HepG2 (cell line): ENCODE measurements at regions not wholly inside any gene's neighbourhood (a gene's known extent, or its start where the extent isn't known, plus 50 kb on each side); places are given as distances from the start of the nearest gene placed in this dataset.

Experiments
- CEBPB ChIP-seq: IDR thresholded peaks from 2 replicates; pipeline ENCODE4 v1.6.1; 2011; ENCODE audit warnings: low read depth, low read length, improper control_type of control experiment, borderline replicate concordance
- HCFC1 ChIP-seq: fragments of 150-350 bp; IDR thresholded peaks from 2 replicates; pipeline ENCODE4 v1.6.1; 2014; ENCODE audit warnings: low read depth, low read length
- MAF1 ChIP-seq: sonication (generic); formaldehyde crosslinking; IDR thresholded peaks from 2 replicates; pipeline ENCODE4 v1.5.0; 2020; ENCODE audit warnings: missing genetic modification reagents, borderline replicate concordance
- MNT ChIP-seq: fragments of 450-650 bp; IDR thresholded peaks from 2 replicates; pipeline ENCODE4 v1.6.1; 2016
- NAIF1 ChIP-seq: sonication (generic); formaldehyde crosslinking; IDR thresholded peaks from 2 replicates; pipeline ENCODE4 v1.5.0; 2020; ENCODE audit warnings: mild to moderate bottlenecking, missing genetic modification reagents, borderline replicate concordance
- NCOA1 ChIP-seq: sonication (generic); formaldehyde crosslinking; IDR thresholded peaks from 2 replicates; pipeline ENCODE4 v1.9.0; 2021; ENCODE audit warnings: missing genetic modification reagents
- PTBP1 ChIP-seq: fragments of 200-400 bp; formaldehyde crosslinking; IDR thresholded peaks from 2 replicates; pipeline ENCODE4 v1.6.1; 2018; ENCODE audit warnings: low read length, low read depth; ENCODE audit not compliant: poor library complexity, severe bottlenecking
- SAFB2 ChIP-seq: sonication (generic); formaldehyde crosslinking; IDR thresholded peaks from 2 replicates; pipeline ENCODE4 v1.5.1; 2020; ENCODE audit warnings: missing genetic modification reagents, low read depth, mild to moderate bottlenecking, borderline replicate concordance
- SMC3 ChIP-seq: IDR thresholded peaks from 2 replicates; pipeline ENCODE4 v1.6.1; 2011; ENCODE audit warnings: low read length, improper control_type of control experiment
- STAG1 ChIP-seq: sonication (generic); formaldehyde crosslinking; IDR thresholded peaks from 2 replicates; pipeline ENCODE4 v1.4.0; 2020; ENCODE audit warnings: missing genetic modification reagents
- ZBTB21 ChIP-seq: sonication (generic); formaldehyde crosslinking; IDR thresholded peaks from 2 replicates; pipeline ENCODE4 v1.4.0; 2020; ENCODE audit warnings: missing genetic modification reagents
- ZBTB40 ChIP-seq, 2 experiments: fragments of 450-650 bp in 1 of 2; sonication (generic) in 1 of 2; formaldehyde crosslinking in 1 of 2; IDR thresholded peaks; 2 replicates each; pipeline versions ENCODE4 v1.6.1 to v1.8.0; 2016 to 2022; ENCODE audit warnings: antibody characterized with exemption in 1 of 2, mild to moderate bottlenecking in 1 of 2, missing genetic modification reagents in 1 of 2
- ZFP1 ChIP-seq: IDR thresholded peaks from 2 replicates; pipeline ENCODE4 v1.6.1; 2016
- ZNF468 ChIP-seq: sonication (generic); formaldehyde crosslinking; IDR thresholded peaks from 2 replicates; pipeline ENCODE4 v1.8.0; 2022; ENCODE audit warnings: mild to moderate bottlenecking, moderate library complexity, missing genetic modification reagents
- ZNF710 ChIP-seq: sonication (generic); formaldehyde crosslinking; IDR thresholded peaks from 2 replicates; pipeline ENCODE4 v1.5.0; 2020; ENCODE audit warnings: mild to moderate bottlenecking, missing genetic modification reagents, borderline replicate concordance
- ZSCAN20 ChIP-seq: sonication (generic); formaldehyde crosslinking; IDR thresholded peaks from 2 replicates; pipeline ENCODE4 v1.4.0; 2020; ENCODE audit warnings: missing genetic modification reagents, mild to moderate bottlenecking, borderline replicate concordance

GRCh38 chr20:39885975-39886649, 802.9 kb downstream of the MAFB start (continued):
- no peak for TF ChIP-seq ZBTB21
- no peak for TF ChIP-seq ZBTB40 (IDR thresholded peaks at IDR 0.05)
- no peak for TF ChIP-seq ZBTB40 (CRISPR knock-in tag; IDR thresholded peaks at IDR 0.05)
- TF ChIP-seq ZFP1, result no peak
- no peak for TF ChIP-seq ZNF468 (CRISPR knock-in tag)
- no peak for TF ChIP-seq ZNF710 (CRISPR knock-in tag)
- no peak for TF ChIP-seq SAFB2
- no peak for TF ChIP-seq NCOA1 (CRISPR knock-in tag)
- TF ChIP-seq STAG1 (CRISPR knock-in tag), result peak; percentile 62
- TF ChIP-seq PTBP1, result no peak
- TF ChIP-seq NAIF1, result no peak
- no peak for TF ChIP-seq CEBPB
- TF ChIP-seq MNT, result peak; percentile 84
- TF ChIP-seq SMC3, result peak; percentile 51; the same call in 1 of the 2 replicates
- no peak for TF ChIP-seq ZSCAN20 (CRISPR knock-in tag)
- no peak for TF ChIP-seq MAF1 (CRISPR knock-in tag)
- no peak for TF ChIP-seq HCFC1
- TF ChIP-seq, all 625 proteins: peak for 5
